GM23338 (cell line): ENCODE measurements at regions not wholly inside any gene's neighbourhood (a gene's known extent, or its start where the extent isn't known, plus 50 kb on each side); places are given as distances from the start of the nearest gene placed in this dataset.

Experiments used
- ATAC-seq: fragments of 200-7000 bp; cut with Tn5 transposase; 3 replicates; pipeline ENCODE4 v1.9.1; 2020
- DNase-seq: peaks from one replicate; pipeline ENCODE4 v3.0.0-alpha.2; 2015; ENCODE audit warnings: low spot score
- H2AFZ ChIP-seq: fragments of 200-600 bp; sonication (generic); 2 replicates; pipeline ENCODE4 v1.8.0; 2016; ENCODE audit warnings: antibody characterized with exemption, mild to moderate bottlenecking, moderate library complexity
- H3F3A ChIP-seq: fragments of 200-600 bp; sonication (generic); replicated peaks from 2 replicates; pipeline ENCODE4 v1.8.0; 2017; ENCODE audit warnings: antibody characterized with exemption, mixed run types, low read depth
- H3K27ac ChIP-seq: fragments of 200-600 bp; sonication (generic); 2 replicates; pipeline ENCODE4 v1.6.1; 2016; ENCODE audit warnings: low read depth
- H3K27me3 ChIP-seq: fragments of 200-600 bp; sonication (generic); 2 replicates; pipeline ENCODE4 v1.8.0; 2016; ENCODE audit warnings: mild to moderate bottlenecking, mixed run types, moderate library complexity; ENCODE audit not compliant: insufficient read depth
- H3K36me3 ChIP-seq: fragments of 200-600 bp; sonication (generic); 2 replicates; pipeline ENCODE4 v1.8.0; 2016; ENCODE audit warnings: mild to moderate bottlenecking; ENCODE audit not compliant: insufficient read depth
- H3K4me1 ChIP-seq: fragments of 200-600 bp; sonication (generic); 2 replicates; pipeline ENCODE4 v1.8.0; 2016; ENCODE audit warnings: mild to moderate bottlenecking, moderate library complexity; ENCODE audit not compliant: insufficient read depth
- H3K4me2 ChIP-seq: fragments of 200-600 bp; sonication (generic); 2 replicates; pipeline ENCODE4 v1.7.1; 2017; ENCODE audit warnings: mixed run types
- H3K4me3 ChIP-seq: fragments of 200-600 bp; sonication (generic); 2 replicates; pipeline ENCODE4 v1.6.1; 2016; ENCODE audit warnings: mixed run types
- H3K79me2 ChIP-seq: fragments of 200-600 bp; sonication (generic); replicated peaks from 2 replicates; pipeline ENCODE4 v1.8.0; 2017; ENCODE audit warnings: mild to moderate bottlenecking; ENCODE audit not compliant: insufficient read depth
- H3K9me2 ChIP-seq: fragments of 200-600 bp; sonication (generic); 2 replicates; pipeline ENCODE4 v1.8.0; 2017; ENCODE audit not compliant: insufficient read depth
- H4K20me1 ChIP-seq: fragments of 200-600 bp; sonication (generic); replicated peaks from 2 replicates; pipeline ENCODE4 v1.8.0; 2017; ENCODE audit warnings: mild to moderate bottlenecking; ENCODE audit not compliant: insufficient read depth
- H3K27ac Mint-ChIP-seq: 2 replicates; pipeline ENCODE4 v1.8.0; 2020; ENCODE audit warnings: inconsistent platforms, mild to moderate bottlenecking, moderate library complexity, mixed read lengths
- H3K27me3 Mint-ChIP-seq: 3 replicates; pipeline ENCODE4 v1.8.0; 2022; ENCODE audit warnings: low read depth, mild to moderate bottlenecking, moderate library complexity, mixed read lengths, inconsistent platforms; ENCODE audit not compliant: insufficient read depth, poor library complexity
- H3K36me3 Mint-ChIP-seq: 3 replicates; pipeline ENCODE4 v1.8.0; 2021; ENCODE audit warnings: low read depth, mild to moderate bottlenecking, inconsistent platforms, moderate library complexity, mixed read lengths
- H3K4me1 Mint-ChIP-seq: 3 replicates; pipeline ENCODE4 v1.8.0; 2020; ENCODE audit warnings: mild to moderate bottlenecking, inconsistent platforms, mixed read lengths
- H3K4me3 Mint-ChIP-seq: 3 replicates; pipeline ENCODE4 v1.8.0; 2021; ENCODE audit warnings: moderate library complexity, mild to moderate bottlenecking, inconsistent platforms, mixed read lengths
- H3K9me3 Mint-ChIP-seq: 3 replicates; pipeline ENCODE4 v1.8.0; 2020; ENCODE audit warnings: moderate library complexity, mild to moderate bottlenecking, inconsistent platforms, mixed read lengths
- CREB1 ChIP-seq: fragments of 250-450 bp; sonication (Bioruptor Pico); IDR thresholded peaks from 2 replicates; pipeline ENCODE4 v1.5.0; 2020; ENCODE audit warnings: low read depth, mild to moderate bottlenecking, moderate library complexity
- ETS1 ChIP-seq: IDR thresholded peaks from 2 replicates; pipeline ENCODE4 v1.6.1; 2016; ENCODE audit warnings: antibody characterized with exemption
- EZH2 ChIP-seq: fragments of 200-600 bp; sonication (generic); IDR thresholded peaks from one replicate; pipeline ENCODE4 v1.8.0; 2017; ENCODE audit warnings: antibody characterized with exemption, mild to moderate bottlenecking, low read depth; ENCODE audit not compliant: unreplicated experiment
- EZH2phosphoT487 ChIP-seq: fragments of 200-600 bp; sonication (generic); IDR thresholded peaks from one replicate; pipeline ENCODE4 v1.8.1; 2018; ENCODE audit warnings: antibody characterized with exemption; ENCODE audit not compliant: unreplicated experiment
- NANOG ChIP-seq: IDR thresholded peaks from 2 replicates; pipeline ENCODE4 v1.6.1; 2016; ENCODE audit warnings: antibody characterized with exemption, borderline replicate concordance
- POLR2AphosphoS5 ChIP-seq: IDR thresholded peaks from 2 replicates; pipeline ENCODE4 v1.6.1; 2016; ENCODE audit warnings: antibody characterized with exemption, low read depth
- REST ChIP-seq: IDR thresholded peaks from one replicate; pipeline ENCODE4 v1.6.1; 2018; ENCODE audit warnings: antibody characterized with exemption; ENCODE audit not compliant: unreplicated experiment
- STAT1 ChIP-seq: IDR thresholded peaks from one replicate; pipeline ENCODE4 v1.6.1; 2016; ENCODE audit warnings: antibody characterized with exemption; ENCODE audit not compliant: unreplicated experiment
- ZNF114 ChIP-seq: fragments of 250-450 bp; sonication (Bioruptor Pico); IDR thresholded peaks from 2 replicates; pipeline ENCODE4 v1.5.0; 2020; ENCODE audit warnings: mild to moderate bottlenecking, moderate library complexity
- ZNF331 ChIP-seq: fragments of 250-450 bp; sonication (Bioruptor Pico); IDR thresholded peaks from 2 replicates; pipeline ENCODE4 v1.5.0; 2020; ENCODE audit warnings: low read depth, mild to moderate bottlenecking, moderate library complexity

- H3K4me2 ChIP-seq: no peak overlapping the region
- Mint-ChIP-seq H3K27ac (no peak overlapping the region), H3K4me3 (no peak overlapping the region)
Observed at GRCh38 chr2:6506859-6507258, 358.8 kb downstream of the CMPK2 start.

GRCh38 chr2:6510532-6510931 is 355.2 kb downstream of the CMPK2 start:
- no peaks in the 10 kb centered on the region for H3K36me3 ChIP-seq
- H3K27ac Mint-ChIP-seq: no peak overlapping the region
- H3F3A ChIP-seq: no peaks in the 10 kb centered on the region
- no peaks in the 10 kb centered on the region for H3K36me3 Mint-ChIP-seq
- H3K9me2 ChIP-seq: no peaks in the 10 kb centered on the region
- no peak overlapping the region for H3K4me3 Mint-ChIP-seq
- no peaks in the 10 kb centered on the region for H3K79me2 ChIP-seq
- H3K4me2 ChIP-seq: no peak overlapping the region
- ATAC-seq (no peak), DNase-seq (no peak)
- H3K4me3 ChIP-seq: no peak overlapping the region
- H2AFZ ChIP-seq: no peak overlapping the region
- no peak overlapping the region for H3K27ac ChIP-seq
- peaks cover 61% of the 10 kb centered on the region for H3K9me3 Mint-ChIP-seq
- H3K27me3 Mint-ChIP-seq: peaks cover 6% of the 10 kb centered on the region
- no peaks in the 10 kb centered on the region for H3K27me3 ChIP-seq
- H4K20me1 ChIP-seq: no peaks in the 10 kb centered on the region
- no peaks in the 10 kb centered on the region for H3K4me1 Mint-ChIP-seq
- TF ChIP-seq EZH2phosphoT487 (no peak), STAT1 (no peak)
- H3K4me1 ChIP-seq: no peaks in the 10 kb centered on the region; the same call in 1 of the 2 replicates

More at GRCh38 chr2:6506859-6507258, 358.8 kb downstream of the CMPK2 start:
- ATAC-seq (no peak), DNase-seq (no peak)
- peaks cover 56% of the 10 kb centered on the region for H3K9me3 Mint-ChIP-seq
- H3K4me1 Mint-ChIP-seq: no peaks in the 10 kb centered on the region
- TF ChIP-seq STAT1: no peak
- Histone ChIP-seq H3K4me1 (no peaks in the 10 kb centered on the region; the same call in 1 of the 2 replicates), H3K9me2 (no peaks in the 10 kb centered on the region), H3K79me2 (no peaks in the 10 kb centered on the region), H2AFZ (no peak overlapping the region), H4K20me1 (no peaks in the 10 kb centered on the region), H3F3A (no peaks in the 10 kb centered on the region), H3K36me3 (no peaks in the 10 kb centered on the region), H3K4me3 (no peak overlapping the region), H3K27ac (no peak overlapping the region), H3K27me3 (no peaks in the 10 kb centered on the region)
- H3K36me3 Mint-ChIP-seq: no peaks in the 10 kb centered on the region
- H3K27me3 Mint-ChIP-seq: peaks cover 7% of the 10 kb centered on the region

GRCh38 chr2:6512589-6512988 is 353.1 kb downstream of the CMPK2 start:
- H3K4me1 ChIP-seq: no peaks in the 10 kb centered on the region; the same call in 1 of the 2 replicates
- no peaks in the 10 kb centered on the region for H3K79me2 ChIP-seq
- Mint-ChIP-seq H3K4me1 (no peaks in the 10 kb centered on the region), H3K4me3 (no peak overlapping the region), H3K27me3 (peaks cover 6% of the 10 kb centered on the region), H3K36me3 (no peaks in the 10 kb centered on the region), H3K27ac (no peak overlapping the region), H3K9me3 (peaks cover 47% of the 10 kb centered on the region)
- H4K20me1 ChIP-seq: no peaks in the 10 kb centered on the region
- no peak overlapping the region for H3K27ac ChIP-seq
- H3K27me3 ChIP-seq: no peaks in the 10 kb centered on the region
- no peak overlapping the region for H3K4me3 ChIP-seq
- no peaks in the 10 kb centered on the region for H3K36me3 ChIP-seq
- no peaks in the 10 kb centered on the region for H3K9me2 ChIP-seq
- H2AFZ ChIP-seq: no peak overlapping the region
- DNase-seq: no peak
- H3F3A ChIP-seq: no peaks in the 10 kb centered on the region
- no peak overlapping the region for H3K4me2 ChIP-seq
- TF ChIP-seq EZH2 (no peak), STAT1 (no peak), REST (no peak), POLR2AphosphoS5 (no peak), ZNF114 (CRISPR knock-in tag) (no peak), ETS1 (no peak), ZNF331 (CRISPR knock-in tag) (no peak), EZH2phosphoT487 (no peak), NANOG (no peak), CREB1 (CRISPR knock-in tag) (no peak)
- no peak for ATAC-seq
